ENCODE measurements at regions not wholly inside any gene's neighbourhood (a gene's known extent, or its start where the extent isn't known, plus 50 kb on each side); places are given as distances from the start of the nearest gene placed in this dataset.
A peak's percentile ranks its signal among the peaks of the same experiment; 100 is the strongest.
"Not testable (repeated sequence)": the region's sequence is repeated elsewhere in the genome, so short reads cannot be mapped to it uniquely, and the experiment has no call there.

GRCh38 chr10:37067576-37067975 lies 57.8 kb upstream of the ANKRD30A start:
- DNase-seq = peak; percentile 6

- not testable (repeated sequence) for DNase-seq
These were observed 63.1 kb upstream of the ANKRD30A start for GRCh38 chr10:37062296-37062695.

GRCh38 chr10:37057261-37057660 lies 68.1 kb upstream of the ANKRD30A start:
- DNase-seq = no peak

- DNase-seq = no peak
These were observed 71.9 kb upstream of the ANKRD30A start for GRCh38 chr10:37053476-37053875.

- DNase-seq = not testable (repeated sequence)
These were observed 75.4 kb upstream of the ANKRD30A start for GRCh38 chr10:37049982-37050381.

GRCh38 chr10:37044319-37044718 lies 81.1 kb upstream of the ANKRD30A start:
- DNase-seq = not testable (repeated sequence)

GRCh38 chr10:37035853-37036252 lies 89.5 kb upstream of the ANKRD30A start:
- DNase-seq = no peak

GRCh38 chr10:37015498-37015897 lies 109.9 kb upstream of the ANKRD30A start:
- no peak for DNase-seq

- DNase-seq = no peak
These were observed 114.7 kb upstream of the ANKRD30A start for GRCh38 chr10:37010741-37011140.

GRCh38 chr10:37008276-37008675 lies 117.1 kb upstream of the ANKRD30A start:
- DNase-seq = not testable (repeated sequence)

GRCh38 chr10:37003126-37003525 lies 122.3 kb upstream of the ANKRD30A start:
- DNase-seq = no peak

- DNase-seq = not testable (repeated sequence)
These were observed 129.6 kb upstream of the ANKRD30A start for GRCh38 chr10:36995806-36996205.

- no peak for DNase-seq
These were observed 130.5 kb upstream of the ANKRD30A start for GRCh38 chr10:36994886-36995285.

GRCh38 chr10:36989233-36989632 lies 136.2 kb upstream of the ANKRD30A start:
- no peak for DNase-seq

- no peak for DNase-seq
These were observed 178.8 kb upstream of the ANKRD30A start for GRCh38 chr10:36946598-36946997.

- DNase-seq = no peak
These were observed 181.9 kb upstream of the ANKRD30A start for GRCh38 chr10:36943544-36943943.

- no peak for DNase-seq
These were observed 182.8 kb upstream of the ANKRD30A start for GRCh38 chr10:36942616-36943015.

- no peak for DNase-seq
These were observed 222.4 kb upstream of the ANKRD30A start for GRCh38 chr10:36903040-36903439.

- no peak for DNase-seq
These were observed 225.7 kb upstream of the ANKRD30A start for GRCh38 chr10:36899652-36900051.

GRCh38 chr10:36888925-36889573 lies 236.3 kb upstream of the ANKRD30A start:
- peak; percentile 76 for DNase-seq

- no peak for DNase-seq
These were observed 239.0 kb upstream of the ANKRD30A start for GRCh38 chr10:36886303-36886891.

- no peak for DNase-seq
These were observed 239.7 kb upstream of the ANKRD30A start for GRCh38 chr10:36885746-36886145.

- no peak for DNase-seq
These were observed 242.6 kb upstream of the ANKRD30A start for GRCh38 chr10:36882781-36883180.

GRCh38 chr10:36880898-36881297 lies 244.5 kb upstream of the ANKRD30A start:
- DNase-seq = peak; percentile 31

Measured in OCI-M1 (cell line).